ENCODE measurements at regions not wholly inside any gene's neighbourhood (a gene's known extent, or its start where the extent isn't known, plus 50 kb on each side); places are given as distances from the start of the nearest gene placed in this dataset.

- no peaks in the 10 kb centered on the region for H3K36me3 ChIP-seq (replicated peaks in 1 of 2)
- H3K27ac ChIP-seq = no peak overlapping the region
- H3K4me3 ChIP-seq = no peak overlapping the region
- no peak for DNase-seq
- intact Hi-C loops (cut with DNase I) = no loop called here
- H3K9me3 ChIP-seq (replicated peaks in 1 of 3) = no peaks in the 10 kb centered on the region
- TF ChIP-seq CTCF (IDR thresholded peaks at IDR 0.05) = no peak
- no peak for TF ChIP-seq POLR2A (IDR thresholded peaks at IDR 0.05)
- no peaks in the 10 kb centered on the region for H3K27me3 ChIP-seq
- H3K4me1 ChIP-seq (replicated peaks in 1 of 2) = no peaks in the 10 kb centered on the region
- WGBS, 4 donors = 89 to 91% (median 90%) methylated on average over 5 of the region's 5 CpGs
Observed at GRCh38 chr18:8513249-8513648, 96.0 kb upstream of the RAB12 start.

- Histone ChIP-seq H3K27ac (no peak overlapping the region), H3K4me3 (no peak overlapping the region), H3K27me3 (no peaks in the 10 kb centered on the region), H3K4me1 (replicated peaks in 1 of 2) (no peaks in the 10 kb centered on the region), H3K9me3 (replicated peaks in 1 of 3) (no peaks in the 10 kb centered on the region), H3K36me3 (replicated peaks in 1 of 2) (no peaks in the 10 kb centered on the region)
- 80 to 88% (median 85%) methylated on average over 4 of the region's 4 CpGs for WGBS, 4 donors
- DNase-seq = no peak
- TF ChIP-seq CTCF (IDR thresholded peaks at IDR 0.05) = no peak
- TF ChIP-seq POLR2A (IDR thresholded peaks at IDR 0.05) = no peak
- intact Hi-C loops (cut with DNase I) = no loop called here
Observed at GRCh38 chr18:8514409-8514808, 94.8 kb upstream of the RAB12 start.

- Histone ChIP-seq H3K9me3 (replicated peaks in 1 of 3) (no peaks in the 10 kb centered on the region), H3K27me3 (no peaks in the 10 kb centered on the region), H3K27ac (no peak overlapping the region), H3K4me1 (replicated peaks in 1 of 2) (no peaks in the 10 kb centered on the region), H3K4me3 (no peak overlapping the region), H3K36me3 (replicated peaks in 1 of 2) (no peaks in the 10 kb centered on the region)
- whole genome bisulfite sequencing, 4 donors = 78 to 89% (median 79%) methylated on average over 7 to 9 of the region's 9 CpGs
- no peak for TF ChIP-seq POLR2A (IDR thresholded peaks at IDR 0.05)
- TF ChIP-seq CTCF (IDR thresholded peaks at IDR 0.05) = no peak
- intact Hi-C loops (cut with DNase I) = no loop called here
- DNase-seq = no peak
Observed at GRCh38 chr18:8515142-8515865, 93.9 kb upstream of the RAB12 start.

GRCh38 chr18:8516371-8517250 lies 92.6 kb upstream of the RAB12 start:
- no peaks in the 10 kb centered on the region for H3K9me3 ChIP-seq (replicated peaks in 1 of 3)

More at GRCh38 chr18:8516371-8517250, 92.6 kb upstream of the RAB12 start:
- Histone ChIP-seq H3K36me3 (replicated peaks in 1 of 2) (no peaks in the 10 kb centered on the region), H3K4me3 (no peak overlapping the region), H3K27me3 (no peaks in the 10 kb centered on the region), H3K4me1 (replicated peaks in 1 of 2) (no peaks in the 10 kb centered on the region), H3K27ac (no peak overlapping the region)
- TF ChIP-seq CTCF (IDR thresholded peaks at IDR 0.05) (no peak), POLR2A (IDR thresholded peaks at IDR 0.05) (no peak)
- intact Hi-C loops (cut with DNase I) = no loop called here
- WGBS, 4 donors = 64 to 79% (median 66%) methylated on average over 16 to 17 of the region's 17 CpGs
- DNase-seq = no peak
